Stimulated activated CD4-positive, alpha-beta T cell treated with anti-CD3 and anti-CD28 coated beads, Interleukin-12 subunit alpha, Interleukin-12 subunit beta, amount 100 ng/mL, for 4 hours (primary cell): ENCODE measurements at regions not wholly inside any gene's neighbourhood (a gene's known extent, or its start where the extent isn't known, plus 50 kb on each side); places are given as distances from the start of the nearest gene placed in this dataset.
A peak's percentile ranks its signal among the peaks of the same experiment; 100 is the strongest.

ENCODE experiments used
- DNase-seq: peaks from one replicate; pipeline ENCODE4 v3.0.0-alpha.2; 2020

DNA sequence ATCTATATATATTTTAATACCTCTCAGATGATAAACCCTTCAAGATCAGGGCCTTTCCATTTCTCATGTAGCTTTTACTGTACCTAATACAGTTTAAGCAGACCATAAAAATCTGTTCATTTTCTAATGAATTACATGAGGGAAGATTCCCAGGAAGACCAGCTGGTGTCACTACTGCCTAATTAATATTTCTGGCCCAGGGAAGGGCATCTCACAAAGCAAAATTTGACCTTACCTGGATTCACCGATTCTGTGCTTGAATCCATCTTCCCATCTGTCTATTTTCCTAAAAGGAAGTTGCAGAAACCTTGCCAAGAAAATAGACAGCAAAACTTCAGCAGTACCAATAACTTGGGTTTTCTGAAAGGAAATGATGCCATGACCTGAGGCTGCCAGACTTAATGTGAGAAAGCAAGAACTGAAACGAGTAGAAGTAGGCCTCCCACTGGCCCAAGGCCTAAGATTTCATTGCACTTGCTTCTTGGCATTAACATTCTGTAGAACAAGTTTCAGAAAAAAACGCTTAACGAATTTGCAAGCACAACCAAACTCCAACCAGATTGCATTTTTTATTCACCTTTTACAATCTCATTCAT lies 83.0 kb upstream of the GLIS3 start:
- DNase-seq: no peak

DNA sequence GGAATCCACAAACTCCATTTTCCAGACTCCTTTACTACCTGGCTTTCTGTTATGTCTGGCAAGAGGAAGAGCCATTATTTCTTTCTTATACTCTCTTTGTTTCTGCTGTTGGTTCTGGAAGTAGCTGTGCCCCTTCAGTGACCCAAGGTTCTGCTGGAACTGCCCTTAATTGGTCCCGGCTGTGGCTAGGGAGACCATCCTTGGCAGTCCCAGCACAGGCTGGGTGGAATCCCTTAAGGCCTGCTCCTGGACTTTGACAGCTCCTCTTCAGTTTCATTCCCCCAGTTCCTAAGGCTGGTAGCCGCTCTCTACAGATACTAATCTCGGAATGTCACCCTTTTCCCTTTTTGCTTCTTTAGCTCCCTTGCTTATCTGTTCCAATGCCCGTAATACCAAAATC lies 81.9 kb upstream of the GLIS3 start:
- no peak for DNase-seq

DNA sequence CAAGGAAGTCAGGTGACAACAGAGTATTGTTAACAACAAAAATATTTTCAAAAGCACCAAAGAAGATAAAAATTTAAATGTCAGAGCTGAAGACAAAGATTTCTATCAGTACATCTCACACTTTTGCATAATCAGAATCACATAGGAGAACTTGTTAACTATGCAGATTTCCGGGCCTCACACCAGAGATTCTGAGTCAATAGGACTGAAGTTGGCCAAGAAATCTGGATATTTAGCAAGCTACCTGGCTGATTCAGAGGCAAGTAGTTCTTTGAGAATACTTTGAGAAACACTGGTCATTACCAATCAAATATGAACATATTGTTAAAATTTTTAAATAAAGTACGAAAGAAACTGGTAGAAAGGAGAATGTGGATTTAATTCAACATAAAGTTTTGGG lies 80.5 kb upstream of the GLIS3 start:
- DNase-seq: no peak

DNA sequence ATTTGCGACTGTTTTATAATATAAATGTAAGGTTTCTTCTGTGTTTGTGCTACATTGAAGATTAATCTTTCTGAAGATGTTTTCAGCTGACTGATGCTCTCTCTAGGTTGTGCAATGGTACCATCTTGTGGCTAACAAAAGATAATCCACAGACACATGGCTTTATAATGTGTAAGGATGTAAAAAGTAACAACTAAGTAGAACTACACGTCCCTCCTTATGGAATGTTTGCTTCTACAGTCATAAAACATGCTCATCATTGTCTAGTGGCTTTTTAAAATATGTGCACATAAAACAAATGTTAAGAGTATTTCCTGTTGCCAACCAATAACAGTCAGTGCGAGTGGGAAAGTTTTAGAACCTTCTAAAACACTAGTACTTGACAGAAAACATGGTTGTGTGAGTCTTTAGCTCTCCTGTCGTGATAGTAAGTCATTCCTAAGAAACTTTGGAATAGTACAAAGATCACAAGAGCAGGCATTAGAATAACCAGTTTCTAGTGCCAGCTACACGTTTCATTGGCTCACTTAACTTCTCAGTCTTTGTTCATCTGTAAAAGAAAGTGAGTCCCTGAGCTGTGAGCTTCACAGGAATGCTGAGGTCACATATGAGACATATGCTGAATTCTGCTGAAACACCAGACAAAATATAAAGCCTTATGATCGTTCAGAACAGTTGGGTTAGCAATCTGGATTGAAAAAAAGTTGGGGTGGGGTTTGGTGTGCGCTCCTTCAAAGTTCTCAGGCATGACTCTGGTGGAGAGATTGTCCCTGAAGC lies 75.7 kb upstream of the GLIS3 start:
- DNase-seq: no peak

DNA sequence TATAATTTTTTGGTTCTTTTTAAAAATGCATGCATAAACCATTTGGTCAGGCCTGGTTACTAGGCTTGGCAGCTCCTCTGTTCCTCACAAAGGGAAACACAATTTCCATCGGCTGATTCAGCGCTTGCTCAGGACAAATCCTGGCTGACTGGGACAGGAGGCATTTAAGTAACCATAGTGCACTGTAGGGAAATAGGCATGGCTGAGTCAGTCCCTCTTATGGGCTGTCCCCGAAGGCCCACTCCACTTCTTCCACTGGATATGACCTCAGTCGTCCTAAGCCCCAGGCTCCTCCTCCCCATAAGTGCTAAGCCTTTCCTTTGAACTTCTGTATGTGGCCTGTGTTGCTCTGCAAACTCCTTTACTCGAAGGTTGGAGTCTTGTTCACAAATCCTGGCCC lies 71.2 kb upstream of the GLIS3 start:
- no peak for DNase-seq

DNA sequence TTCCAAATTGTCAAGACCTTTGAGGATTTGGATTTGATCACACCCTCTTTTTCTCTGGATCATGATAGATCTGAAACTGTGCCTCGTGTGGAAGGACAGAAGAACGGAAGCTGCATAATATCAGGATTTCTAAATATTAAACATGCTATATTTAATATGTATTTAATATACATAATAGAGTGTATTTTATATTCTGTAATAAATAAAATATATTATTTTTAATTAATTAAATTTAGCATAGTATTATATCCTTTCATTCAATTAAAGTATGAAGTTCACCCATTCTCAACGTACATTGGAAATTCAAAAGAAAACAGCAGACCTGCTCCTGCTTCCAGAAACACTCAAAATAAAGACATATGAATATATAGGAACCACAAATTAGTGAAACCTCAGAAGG lies 70.6 kb upstream of the GLIS3 start:
- DNase-seq: no peak

DNA sequence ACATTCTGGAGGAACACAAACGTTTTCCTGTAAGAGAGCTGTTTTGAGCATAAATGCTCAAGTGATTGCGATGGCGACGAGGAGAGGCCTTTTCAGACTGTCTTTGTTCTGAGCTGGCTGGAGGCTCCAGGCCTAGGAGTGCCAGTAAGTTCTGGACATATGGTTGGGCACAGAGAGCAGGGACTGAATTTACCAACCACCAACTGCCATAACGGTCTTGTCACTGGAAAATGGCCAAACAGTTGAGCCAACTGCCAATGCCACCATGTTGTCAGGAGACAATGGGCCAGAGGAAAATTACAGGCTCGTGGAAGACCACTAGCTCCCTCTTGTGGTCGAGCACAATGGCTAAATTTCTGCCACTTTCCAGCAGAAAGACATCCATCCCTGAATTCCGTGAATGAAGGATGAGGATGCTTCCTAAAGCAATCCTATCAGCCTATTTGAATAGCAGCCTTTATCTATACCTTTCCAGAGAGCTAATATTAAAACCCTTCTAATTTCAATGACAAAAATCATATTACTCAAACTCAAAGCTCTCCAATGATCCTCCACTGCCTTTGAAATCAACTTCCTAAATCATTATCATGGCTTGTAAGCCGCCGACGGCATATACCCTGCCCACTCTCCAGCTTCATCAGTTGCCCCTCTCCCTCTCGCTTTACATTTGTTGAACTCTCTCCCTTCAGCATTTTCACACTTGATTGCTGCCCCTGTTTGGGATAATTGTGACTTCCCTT lies 66.9 kb upstream of the GLIS3 start:
- peak; percentile 10 for DNase-seq

DNA sequence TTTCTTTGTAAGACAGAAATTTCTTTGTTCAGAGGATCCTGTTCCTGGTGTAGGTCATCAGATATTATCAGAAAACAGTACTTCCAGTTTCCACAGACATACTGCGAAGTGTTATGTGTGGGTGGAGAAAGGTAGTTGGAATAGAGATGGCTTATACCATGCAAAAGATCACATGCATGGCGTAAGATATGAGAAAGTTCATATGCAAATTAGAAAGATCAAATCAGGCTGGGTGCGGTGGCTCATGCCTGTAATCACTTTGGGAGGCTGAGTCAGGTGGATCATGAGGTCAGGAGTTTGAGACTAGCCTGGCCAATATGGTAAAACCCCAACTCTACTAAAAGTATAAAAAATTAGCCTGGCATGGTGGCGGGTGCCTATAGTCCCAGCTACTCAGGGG lies 65.2 kb upstream of the GLIS3 start:
- no peak for DNase-seq

DNA sequence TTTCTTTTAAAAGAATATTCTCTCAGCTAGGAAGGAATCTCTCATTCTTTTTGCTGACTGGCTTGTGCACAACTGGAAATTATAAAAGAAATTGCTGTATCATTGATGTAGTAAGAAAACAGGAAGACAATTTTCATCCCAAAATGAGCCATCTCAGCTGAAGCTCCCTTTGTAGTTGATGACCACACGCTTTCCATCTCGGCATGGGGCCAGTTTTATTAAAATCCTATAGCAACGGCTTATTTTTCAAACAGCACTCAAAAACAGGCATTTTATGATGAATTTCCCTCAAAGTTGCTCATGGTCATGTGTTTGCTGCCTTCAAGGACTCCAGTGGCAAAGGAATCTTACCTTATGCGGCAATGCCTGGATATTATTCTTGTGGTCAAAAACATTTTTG lies 62.4 kb upstream of the GLIS3 start:
- DNase-seq: no peak

DNA sequence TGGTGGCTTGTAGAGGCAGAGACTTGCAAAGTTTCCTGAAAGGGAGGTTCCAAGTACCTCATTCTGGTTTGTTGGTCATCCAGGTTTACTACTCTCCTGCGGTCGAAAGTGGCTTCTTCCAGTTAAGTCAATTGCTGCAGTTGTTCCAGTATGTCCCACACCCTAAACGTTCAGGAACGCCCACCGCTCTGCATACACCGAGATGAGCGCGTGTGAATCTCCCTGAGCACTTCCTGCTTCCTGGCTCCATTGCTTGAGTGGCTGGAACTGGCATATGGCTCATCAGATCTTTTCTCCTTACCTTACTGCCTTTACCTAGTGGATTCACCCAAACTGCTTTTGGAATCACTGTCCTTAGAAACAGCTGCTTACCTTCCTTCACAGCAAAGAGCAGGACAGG lies 59.1 kb upstream of the GLIS3 start:
- no peak for DNase-seq

DNA sequence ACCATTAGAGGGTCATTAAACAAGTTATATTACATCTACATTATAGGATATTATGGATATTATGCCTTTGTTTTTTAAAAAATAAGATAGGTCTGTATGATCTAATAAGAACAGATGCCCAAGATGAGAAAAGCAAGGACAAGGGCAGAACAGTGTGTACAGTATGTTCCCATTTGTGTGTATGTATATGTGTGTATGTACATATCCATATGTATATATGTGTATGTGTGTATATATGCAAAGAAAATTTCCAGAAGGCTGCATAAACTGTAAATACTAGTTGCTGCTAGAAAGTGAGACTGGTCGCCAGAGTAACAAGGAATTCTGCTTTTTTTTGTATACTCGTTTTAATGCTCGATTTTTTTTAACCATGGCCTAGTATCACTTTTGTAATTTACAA lies 58.1 kb upstream of the GLIS3 start:
- DNase-seq: no peak

DNA sequence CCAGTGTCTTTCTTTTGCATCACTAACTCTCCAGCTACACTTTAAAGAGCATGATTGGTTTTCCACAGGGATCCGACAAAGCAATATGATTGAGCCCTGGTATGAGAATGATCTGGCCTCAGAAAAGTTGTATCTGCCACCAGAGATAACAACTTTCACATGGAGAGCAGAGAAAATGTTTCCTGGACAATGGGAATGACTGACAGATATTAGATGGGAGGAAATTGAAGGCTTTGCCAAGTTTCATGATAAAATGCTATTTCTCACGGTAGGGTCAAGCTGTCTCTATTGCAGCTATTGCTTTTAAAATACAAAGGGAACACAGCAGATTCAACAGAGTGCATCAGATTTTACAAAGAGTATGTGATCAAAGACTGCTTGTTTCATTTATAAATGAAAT lies 56.4 kb upstream of the GLIS3 start:
- no peak for DNase-seq

DNA sequence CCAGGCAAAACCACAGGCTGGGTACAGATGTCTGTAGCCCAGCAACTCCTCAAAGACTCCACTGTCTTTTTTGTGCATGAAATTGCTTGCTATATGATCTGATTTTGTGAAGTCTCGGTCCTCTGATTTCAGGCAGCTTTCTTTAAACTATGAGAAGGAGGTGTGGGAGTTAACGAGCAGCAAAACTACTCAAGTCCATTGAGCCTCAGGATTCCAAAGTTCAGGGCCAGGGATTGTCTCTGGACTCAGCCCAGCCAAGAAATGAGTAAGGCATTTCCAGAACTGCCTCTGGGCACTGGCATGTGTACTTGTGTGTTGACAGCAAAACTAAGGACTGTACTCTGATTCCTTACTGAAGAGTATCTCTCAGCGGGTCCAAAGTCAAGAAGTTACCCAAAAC lies 53.4 kb upstream of the GLIS3 start:
- no peak for DNase-seq

DNA sequence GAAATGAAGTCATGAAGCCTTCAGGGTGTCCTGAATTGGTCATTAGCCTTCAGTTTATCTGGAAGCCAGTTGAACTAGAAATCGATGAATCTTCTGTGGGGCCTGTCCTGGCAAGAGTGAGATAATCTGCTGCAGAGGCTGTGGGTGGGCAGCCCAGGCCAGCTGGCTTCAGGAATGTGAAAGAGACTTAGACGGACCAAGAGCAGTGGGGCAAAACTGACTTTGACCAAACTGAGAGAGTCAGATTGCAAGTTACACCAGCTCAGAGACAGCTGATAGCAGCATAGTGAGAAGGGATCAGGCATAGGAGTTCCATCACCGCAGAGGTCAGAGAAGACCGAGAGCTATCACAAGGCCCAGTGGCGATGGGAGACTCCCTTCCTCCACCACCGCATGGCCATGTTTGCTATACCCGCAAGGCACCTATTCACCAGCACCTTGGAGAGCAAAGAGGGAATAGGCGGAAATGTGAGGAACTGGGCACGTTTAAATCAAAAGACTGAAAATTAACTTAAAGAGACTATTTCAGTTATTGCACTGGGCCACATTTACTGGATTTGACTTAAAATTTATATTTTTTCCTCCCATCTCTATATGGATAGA lies 50.0 kb upstream of the GLIS3 start:
- no peak for DNase-seq
